Head of caudate nucleus (tissue), 42 donors: ENCODE measurements at regions not wholly inside any gene's neighbourhood (a gene's known extent, or its start where the extent isn't known, plus 50 kb on each side); places are given as distances from the start of the nearest gene placed in this dataset.
"Not testable (repeated sequence)": the region's sequence is repeated elsewhere in the genome, so short reads cannot be mapped to it uniquely, and the experiment has no call there.

ENCODE experiments used
- DNase-seq, 42 donors: peaks; one replicate each; pipeline versions ENCODE4 v3.0.0 to v3.0.0-alpha.2; 2020 to 2021; ENCODE audit warnings: mixed read lengths in 7 of 42
- intact Hi-C: fragments of 100-400 bp; cut with DNase I; formaldehyde crosslinking; loops from one replicate; pipeline ENCODE4 v1.15.0; 2022

GRCh38 chr14:18295844-18296243 is 305.1 kb upstream of the OR11H12 start:
- DNase-seq, intact Hi-C loops: not testable (repeated sequence)

GRCh38 chr14:18332366-18333035 is 268.4 kb upstream of the OR11H12 start:
- DNase-seq, intact Hi-C loops: not testable (repeated sequence)

- DNase-seq, intact Hi-C loops: not testable (repeated sequence)
These were observed 267.6 kb upstream of the OR11H12 start for GRCh38 chr14:18333316-18333715.

GRCh38 chr14:18333799-18334198 is 267.1 kb upstream of the OR11H12 start:
- intact Hi-C loops = not testable (repeated sequence)
- DNase-seq = peak in 1 of 42 donors; percentile 2
